Ishikawa (cell line): ENCODE measurements at regions not wholly inside any gene's neighbourhood (a gene's known extent, or its start where the extent isn't known, plus 50 kb on each side); places are given as distances from the start of the nearest gene placed in this dataset.

Experiments used
- CEBPB ChIP-seq: IDR thresholded peaks from 2 replicates; pipeline ENCODE4 v1.6.1; 2012
- CREB1 ChIP-seq: IDR thresholded peaks from 2 replicates; pipeline ENCODE4 v1.6.1; 2012; ENCODE audit warnings: low read depth
- EGR1 ChIP-seq: IDR thresholded peaks from 2 replicates; pipeline ENCODE4 v1.6.1; 2012
- EP300 ChIP-seq: IDR thresholded peaks from 2 replicates; pipeline ENCODE4 v1.6.1; 2012; ENCODE audit warnings: borderline replicate concordance
- FOXM1 ChIP-seq: IDR thresholded peaks from 2 replicates; pipeline ENCODE4 v1.6.1; 2012; ENCODE audit warnings: low read depth, borderline replicate concordance
- NFIC ChIP-seq: IDR thresholded peaks from 2 replicates; pipeline ENCODE4 v1.6.1; 2012
- RAD21 ChIP-seq: IDR thresholded peaks from 2 replicates; pipeline ENCODE4 v1.6.1; 2012; ENCODE audit warnings: low read depth
- REST ChIP-seq: IDR thresholded peaks from 2 replicates; pipeline ENCODE4 v1.6.1; 2012; ENCODE audit warnings: low read depth, mild to moderate bottlenecking
- TAF1 ChIP-seq: IDR thresholded peaks from 2 replicates; pipeline ENCODE4 v1.6.1; 2012; ENCODE audit warnings: low read depth, mild to moderate bottlenecking
- TCF12 ChIP-seq: IDR thresholded peaks from 2 replicates; pipeline ENCODE4 v1.6.1; 2012; ENCODE audit warnings: low read depth
- TEAD4 ChIP-seq: IDR thresholded peaks from 2 replicates; pipeline ENCODE4 v1.6.1; 2012
- USF1 ChIP-seq: IDR thresholded peaks from 2 replicates; pipeline ENCODE4 v1.6.1; 2012
- YY1 ChIP-seq: IDR thresholded peaks from 2 replicates; pipeline ENCODE4 v1.6.1; 2012; ENCODE audit warnings: low read depth
- ZBTB7A ChIP-seq: IDR thresholded peaks from 2 replicates; pipeline ENCODE4 v1.6.1; 2012; ENCODE audit warnings: low read depth
- TF ChIP-seq, protein P1 (sequence below): IDR thresholded peaks from 2 replicates; pipeline ENCODE4 v1.6.1; 2012

GRCh38 chr11:71138737-71139425, 113.5 kb downstream of the SHANK2 start:
- TF ChIP-seq RAD21 = no peak
- no peak for TF ChIP-seq TCF12
- TF ChIP-seq USF1 = no peak
- TF ChIP-seq, protein P1, sequence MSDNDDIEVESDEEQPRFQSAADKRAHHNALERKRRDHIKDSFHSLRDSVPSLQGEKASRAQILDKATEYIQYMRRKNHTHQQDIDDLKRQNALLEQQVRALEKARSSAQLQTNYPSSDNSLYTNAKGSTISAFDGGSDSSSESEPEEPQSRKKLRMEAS = no peak
- no peak for TF ChIP-seq CEBPB
- no peak for TF ChIP-seq REST
- no peak for TF ChIP-seq FOXM1
- no peak for TF ChIP-seq TEAD4
- no peak for TF ChIP-seq TAF1
- no peak for TF ChIP-seq ZBTB7A
- TF ChIP-seq YY1 = no peak
- TF ChIP-seq NFIC = no peak
- no peak for TF ChIP-seq CREB1
- TF ChIP-seq EGR1 = no peak
- TF ChIP-seq EP300 = no peak

DNA sequence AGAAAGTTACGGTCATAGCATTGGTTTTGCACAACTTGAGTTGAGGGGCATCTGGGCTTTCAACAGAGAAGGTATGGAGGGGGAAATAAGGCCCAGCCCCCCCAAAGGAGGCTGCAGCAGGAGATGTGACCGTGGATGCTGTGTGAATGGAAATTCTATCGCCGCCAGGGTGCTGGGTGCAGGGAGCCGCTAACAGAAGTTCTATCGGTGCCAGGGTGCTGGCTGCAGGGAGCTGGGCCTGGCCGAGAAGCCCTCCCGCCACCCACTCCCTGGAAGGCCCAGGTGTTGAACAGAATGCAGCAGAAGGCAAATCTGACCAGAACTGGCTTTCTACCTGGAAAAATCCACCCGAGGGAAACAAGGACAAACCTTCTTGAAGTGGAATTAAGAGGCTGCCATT, 115.0 kb downstream of the SHANK2 start:
- TF ChIP-seq FOXM1 (no peak), CREB1 (no peak), TEAD4 (no peak), EP300 (no peak), NFIC (no peak), TCF12 (no peak), TAF1 (no peak), USF1 (no peak), ZBTB7A (no peak), RAD21 (no peak), EGR1 (no peak), CEBPB (no peak), REST (no peak), YY1 (no peak)
- TF ChIP-seq, protein P1 = no peak

DNA sequence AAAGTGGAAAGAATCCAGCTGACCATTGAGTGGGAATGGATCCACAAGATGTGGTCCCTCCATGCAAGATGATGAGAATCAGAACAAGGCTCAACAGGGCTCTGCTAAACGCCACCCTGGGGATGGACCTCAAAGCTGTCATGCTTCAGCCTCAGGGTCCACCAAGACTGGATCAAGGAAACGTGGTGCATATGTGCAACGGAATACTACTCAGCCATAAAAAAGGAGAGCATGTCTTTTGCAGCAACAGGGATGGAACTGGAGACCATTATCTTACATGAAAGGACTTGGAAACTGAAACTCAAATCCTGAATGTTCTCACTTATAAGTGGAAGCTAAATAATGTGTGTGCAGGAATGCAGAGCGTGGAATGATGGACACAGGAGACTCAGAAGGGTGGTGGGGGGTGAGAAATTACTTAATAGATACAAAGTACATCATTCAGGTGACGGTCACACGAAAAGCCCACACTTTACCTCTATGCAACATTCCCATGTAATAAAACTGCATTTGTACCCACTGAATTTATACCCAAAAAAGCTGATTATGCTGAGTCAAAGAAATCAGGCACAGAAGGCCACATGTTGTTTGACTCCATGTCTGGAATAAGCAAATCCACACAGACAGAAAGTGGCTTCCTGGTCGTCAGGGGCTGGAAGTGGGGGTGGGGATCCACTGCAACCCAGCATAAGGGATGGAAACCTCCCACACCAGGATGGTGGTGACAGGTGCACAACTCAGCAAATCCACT, 116.1 kb downstream of the SHANK2 start:
- no peak for TF ChIP-seq RAD21
- no peak for TF ChIP-seq ZBTB7A
- no peak for TF ChIP-seq TEAD4
- TF ChIP-seq CREB1 = no peak

GRCh38 chr11:71135112-71135511, 117.3 kb downstream of the SHANK2 start:
- TF ChIP-seq TEAD4 = no peak
- TF ChIP-seq CREB1 = no peak
- TF ChIP-seq NFIC = no peak
- no peak for TF ChIP-seq TAF1
- TF ChIP-seq, protein P1 = no peak
- no peak for TF ChIP-seq EP300
- no peak for TF ChIP-seq REST
- TF ChIP-seq RAD21 = no peak
- no peak for TF ChIP-seq TCF12
- TF ChIP-seq FOXM1 = no peak
- TF ChIP-seq ZBTB7A = no peak
- TF ChIP-seq YY1 = no peak
- no peak for TF ChIP-seq CEBPB
- no peak for TF ChIP-seq USF1
- TF ChIP-seq EGR1 = no peak
